ENCODE measurements at regions not wholly inside any gene's neighbourhood (a gene's known extent, or its start where the extent isn't known, plus 50 kb on each side); places are given as distances from the start of the nearest gene placed in this dataset.

DNA sequence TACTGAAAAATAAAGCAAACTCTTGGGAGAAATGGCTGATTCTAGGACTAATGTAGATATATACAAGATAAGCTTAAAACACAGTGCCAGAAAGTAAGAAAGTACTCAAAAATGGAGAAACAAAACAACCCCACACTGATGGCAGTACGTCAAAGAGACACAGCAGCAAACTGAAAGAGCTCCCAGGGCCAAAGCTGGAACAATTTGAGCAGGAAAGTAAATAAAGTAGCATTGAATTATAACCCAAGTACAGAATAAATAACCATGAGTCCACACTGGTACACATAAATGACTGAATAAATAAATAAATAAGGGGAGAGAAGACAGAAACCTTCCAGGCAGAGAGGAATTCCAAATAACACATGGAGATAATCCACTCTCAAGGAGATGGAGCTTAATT lies 120.9 kb downstream of the GLUL start:
- TF ChIP-seq, protein P1, sequence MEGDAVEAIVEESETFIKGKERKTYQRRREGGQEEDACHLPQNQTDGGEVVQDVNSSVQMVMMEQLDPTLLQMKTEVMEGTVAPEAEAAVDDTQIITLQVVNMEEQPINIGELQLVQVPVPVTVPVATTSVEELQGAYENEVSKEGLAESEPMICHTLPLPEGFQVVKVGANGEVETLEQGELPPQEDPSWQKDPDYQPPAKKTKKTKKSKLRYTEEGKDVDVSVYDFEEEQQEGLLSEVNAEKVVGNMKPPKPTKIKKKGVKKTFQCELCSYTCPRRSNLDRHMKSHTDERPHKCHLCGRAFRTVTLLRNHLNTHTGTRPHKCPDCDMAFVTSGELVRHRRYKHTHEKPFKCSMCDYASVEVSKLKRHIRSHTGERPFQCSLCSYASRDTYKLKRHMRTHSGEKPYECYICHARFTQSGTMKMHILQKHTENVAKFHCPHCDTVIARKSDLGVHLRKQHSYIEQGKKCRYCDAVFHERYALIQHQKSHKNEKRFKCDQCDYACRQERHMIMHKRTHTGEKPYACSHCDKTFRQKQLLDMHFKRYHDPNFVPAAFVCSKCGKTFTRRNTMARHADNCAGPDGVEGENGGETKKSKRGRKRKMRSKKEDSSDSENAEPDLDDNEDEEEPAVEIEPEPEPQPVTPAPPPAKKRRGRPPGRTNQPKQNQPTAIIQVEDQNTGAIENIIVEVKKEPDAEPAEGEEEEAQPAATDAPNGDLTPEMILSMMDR (IDR thresholded peaks at IDR 0.05) = no peak
- TF ChIP-seq POLR2A (IDR thresholded peaks at IDR 0.05) (no peak), POLR2AphosphoS5 (IDR thresholded peaks at IDR 0.05) (peak; percentile 21)
